Esophagus muscularis mucosa (tissue), 3 donors: ENCODE measurements at regions not wholly inside any gene's neighbourhood (a gene's known extent, or its start where the extent isn't known, plus 50 kb on each side); places are given as distances from the start of the nearest gene placed in this dataset.

Experiments used
- POLR2A ChIP-seq: fragments of 450-650 bp; IDR thresholded peaks from one replicate; pipeline ENCODE4 v1.6.1; 2017; ENCODE audit warnings: antibody characterized with exemption, moderate library complexity, mild to moderate bottlenecking, low read depth
- POLR2AphosphoS5 ChIP-seq, 2 donors: sonication (generic); formaldehyde crosslinking; IDR thresholded peaks; one replicate each; pipeline ENCODE4 v1.6.1; 2017; ENCODE audit warnings: antibody characterized with exemption in 2 of 2
- TF ChIP-seq, protein P1 (sequence below), 3 experiments: fragments of 200-600 bp in 2 of 3; fragments of 450-650 bp in 1 of 3; sonication (generic) in 2 of 3; IDR thresholded peaks; one replicate each; pipeline ENCODE4 v1.5.1; 2017 to 2019; ENCODE audit warnings: antibody characterized with exemption in 3 of 3, mild to moderate bottlenecking in 2 of 3, moderate library complexity in 1 of 3

DNA sequence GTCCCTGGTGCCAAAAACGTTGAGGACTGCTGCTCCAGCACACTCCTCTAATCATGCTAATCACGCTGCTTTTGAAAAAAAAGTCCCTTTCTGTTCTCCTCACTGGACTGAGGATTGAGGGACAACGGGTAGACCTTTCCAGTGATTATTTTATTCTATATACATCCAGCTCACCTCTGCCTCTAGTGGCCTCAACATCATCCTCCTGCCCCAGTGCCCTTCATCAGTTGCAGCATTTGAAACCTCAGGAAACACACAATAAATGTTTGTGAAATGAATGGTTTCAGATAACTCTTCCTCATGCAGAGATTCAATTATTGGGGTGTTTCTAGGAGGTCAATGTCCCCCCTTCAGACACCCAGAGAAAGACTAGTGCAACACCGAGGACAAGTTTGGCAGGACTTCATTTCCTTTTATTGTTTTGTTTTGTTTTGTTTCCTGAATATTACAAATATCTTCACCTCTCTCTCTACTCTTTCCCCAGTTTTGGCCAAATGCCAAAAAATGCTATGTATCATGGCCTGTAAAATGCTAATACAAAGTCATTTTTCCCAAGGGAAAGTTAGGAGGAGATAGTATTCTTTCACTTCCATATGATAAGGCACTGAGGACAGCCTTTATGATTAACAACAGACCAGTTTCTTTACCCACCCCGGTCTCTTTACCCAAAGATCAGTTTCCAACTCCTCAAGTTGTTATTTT is 460.1 kb upstream of the SLIT2 start:
- no peak for TF ChIP-seq POLR2A
- TF ChIP-seq, protein P1, sequence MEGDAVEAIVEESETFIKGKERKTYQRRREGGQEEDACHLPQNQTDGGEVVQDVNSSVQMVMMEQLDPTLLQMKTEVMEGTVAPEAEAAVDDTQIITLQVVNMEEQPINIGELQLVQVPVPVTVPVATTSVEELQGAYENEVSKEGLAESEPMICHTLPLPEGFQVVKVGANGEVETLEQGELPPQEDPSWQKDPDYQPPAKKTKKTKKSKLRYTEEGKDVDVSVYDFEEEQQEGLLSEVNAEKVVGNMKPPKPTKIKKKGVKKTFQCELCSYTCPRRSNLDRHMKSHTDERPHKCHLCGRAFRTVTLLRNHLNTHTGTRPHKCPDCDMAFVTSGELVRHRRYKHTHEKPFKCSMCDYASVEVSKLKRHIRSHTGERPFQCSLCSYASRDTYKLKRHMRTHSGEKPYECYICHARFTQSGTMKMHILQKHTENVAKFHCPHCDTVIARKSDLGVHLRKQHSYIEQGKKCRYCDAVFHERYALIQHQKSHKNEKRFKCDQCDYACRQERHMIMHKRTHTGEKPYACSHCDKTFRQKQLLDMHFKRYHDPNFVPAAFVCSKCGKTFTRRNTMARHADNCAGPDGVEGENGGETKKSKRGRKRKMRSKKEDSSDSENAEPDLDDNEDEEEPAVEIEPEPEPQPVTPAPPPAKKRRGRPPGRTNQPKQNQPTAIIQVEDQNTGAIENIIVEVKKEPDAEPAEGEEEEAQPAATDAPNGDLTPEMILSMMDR (IDR thresholded peaks at IDR 0.05): no peak
- no peak for TF ChIP-seq POLR2AphosphoS5 (IDR thresholded peaks at IDR 0.05)
